ENCODE measurements at regions not wholly inside any gene's neighbourhood (a gene's known extent, or its start where the extent isn't known, plus 50 kb on each side); places are given as distances from the start of the nearest gene placed in this dataset.

- TF ChIP-seq EZH2 (IDR thresholded peaks at IDR 0.05; ENCODE audit: borderline replicate concordance, low read length) (no peak), CTCF (IDR thresholded peaks at IDR 0.05; ENCODE audit: low read length) (no peak)
These were observed 405.6 kb upstream of the PRKCQ start for GRCh38 chr10:6985644-6986043.
